ENCODE measurements at regions not wholly inside any gene's neighbourhood (a gene's known extent, or its start where the extent isn't known, plus 50 kb on each side); places are given as distances from the start of the nearest gene placed in this dataset.

DNA sequence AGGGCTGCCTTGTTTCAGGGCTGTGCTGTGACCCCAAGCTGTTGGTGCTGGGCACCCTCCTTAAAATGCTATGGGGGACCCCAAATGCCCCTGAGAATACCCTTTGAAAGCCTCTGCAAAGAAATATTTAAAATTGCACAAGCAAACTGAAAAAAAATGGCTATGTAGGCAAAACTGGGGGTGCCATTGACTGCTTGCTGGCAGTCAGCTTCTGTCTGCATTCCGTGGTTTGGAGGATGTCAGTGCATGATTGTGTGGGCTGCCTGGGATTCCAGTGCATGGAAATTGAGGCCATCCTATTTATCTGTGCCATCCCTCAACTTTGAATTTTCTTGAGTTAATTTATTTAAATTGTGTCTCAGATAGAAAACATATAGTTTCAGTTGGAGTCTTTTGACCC is 113.7 kb upstream of the RTL1 start:
- TF ChIP-seq, protein P1, sequence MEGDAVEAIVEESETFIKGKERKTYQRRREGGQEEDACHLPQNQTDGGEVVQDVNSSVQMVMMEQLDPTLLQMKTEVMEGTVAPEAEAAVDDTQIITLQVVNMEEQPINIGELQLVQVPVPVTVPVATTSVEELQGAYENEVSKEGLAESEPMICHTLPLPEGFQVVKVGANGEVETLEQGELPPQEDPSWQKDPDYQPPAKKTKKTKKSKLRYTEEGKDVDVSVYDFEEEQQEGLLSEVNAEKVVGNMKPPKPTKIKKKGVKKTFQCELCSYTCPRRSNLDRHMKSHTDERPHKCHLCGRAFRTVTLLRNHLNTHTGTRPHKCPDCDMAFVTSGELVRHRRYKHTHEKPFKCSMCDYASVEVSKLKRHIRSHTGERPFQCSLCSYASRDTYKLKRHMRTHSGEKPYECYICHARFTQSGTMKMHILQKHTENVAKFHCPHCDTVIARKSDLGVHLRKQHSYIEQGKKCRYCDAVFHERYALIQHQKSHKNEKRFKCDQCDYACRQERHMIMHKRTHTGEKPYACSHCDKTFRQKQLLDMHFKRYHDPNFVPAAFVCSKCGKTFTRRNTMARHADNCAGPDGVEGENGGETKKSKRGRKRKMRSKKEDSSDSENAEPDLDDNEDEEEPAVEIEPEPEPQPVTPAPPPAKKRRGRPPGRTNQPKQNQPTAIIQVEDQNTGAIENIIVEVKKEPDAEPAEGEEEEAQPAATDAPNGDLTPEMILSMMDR (IDR thresholded peaks at IDR 0.05), result no peak
- no peak for TF ChIP-seq RXRA (IDR thresholded peaks at IDR 0.05; ENCODE audit: borderline replicate concordance, low read depth)
- TF ChIP-seq, protein P2, sequence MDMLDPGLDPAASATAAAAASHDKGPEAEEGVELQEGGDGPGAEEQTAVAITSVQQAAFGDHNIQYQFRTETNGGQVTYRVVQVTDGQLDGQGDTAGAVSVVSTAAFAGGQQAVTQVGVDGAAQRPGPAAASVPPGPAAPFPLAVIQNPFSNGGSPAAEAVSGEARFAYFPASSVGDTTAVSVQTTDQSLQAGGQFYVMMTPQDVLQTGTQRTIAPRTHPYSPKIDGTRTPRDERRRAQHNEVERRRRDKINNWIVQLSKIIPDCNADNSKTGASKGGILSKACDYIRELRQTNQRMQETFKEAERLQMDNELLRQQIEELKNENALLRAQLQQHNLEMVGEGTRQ (IDR thresholded peaks at IDR 0.05; ENCODE audit: borderline replicate concordance, low read depth, low read length), result no peak
- TF ChIP-seq RFX5 (IDR thresholded peaks at IDR 0.05; ENCODE audit: low read length), result no peak
- TF ChIP-seq POLR2AphosphoS5 (IDR thresholded peaks at IDR 0.05; ENCODE audit: low read depth, low read length), result no peak

Measured in SK-N-SH (cell line).